IMR-90 (cell line): ENCODE measurements at regions not wholly inside any gene's neighbourhood (a gene's known extent, or its start where the extent isn't known, plus 50 kb on each side); places are given as distances from the start of the nearest gene placed in this dataset.

Experiments used
- ATAC-seq: fragments of 200-7000 bp; cut with Tn5 transposase; 2 replicates; pipeline ENCODE4 v1.9.1; 2020; ENCODE audit warnings: low read depth, mild to moderate bottlenecking, moderate library complexity
- BruUV-seq: library from RNA; stranded (reverse); fragments of 400-500 nt; replicated peaks from 2 replicates; lab custom pipeline; 2021; lab: Mats Ljungman, UMichigan
- CTCF ChIA-PET: fragments of 300-600 bp; formaldehyde crosslinking; extraction: SDS; loops from one replicate; lab custom pipeline; 2021; ENCODE audit warnings: antibody characterized with exemption; lab: Yijun Ruan, JAX
- POLR2A ChIA-PET: fragments of 300-600 bp; sonication (Branson Sonifier 250); formaldehyde crosslinking; loops from one replicate; lab custom pipeline; 2022; ENCODE audit warnings: antibody characterized with exemption; ENCODE audit not compliant: unreplicated experiment; lab: Charles Lee
- DNase-seq: peaks from one replicate; pipeline ENCODE4 v3.0.0; 2013
- H2AFZ ChIP-seq: replicated peaks from 2 replicates; pipeline ENCODE3; 2013; ENCODE audit warnings: low read length, mild to moderate bottlenecking; ENCODE audit not compliant: poor library complexity
- H2AK5ac ChIP-seq: 2 replicates; pipeline ENCODE4 v1.6.1; 2013; ENCODE audit warnings: low read depth, low read length, inconsistent platforms
- H2AK9ac ChIP-seq: replicated peaks from 2 replicates; pipeline ENCODE3; 2013; ENCODE audit warnings: mild to moderate bottlenecking, low read depth, low read length, moderate library complexity; ENCODE audit not compliant: poor library complexity
- H2BK120ac ChIP-seq: 2 replicates; pipeline ENCODE4 v1.6.1; 2013; ENCODE audit warnings: low read depth, low read length, inconsistent platforms
- H2BK15ac ChIP-seq: 3 replicates; pipeline ENCODE4 v1.6.1; 2013; ENCODE audit warnings: low read depth, low read length, inconsistent platforms
- H2BK20ac ChIP-seq: 2 replicates; pipeline ENCODE4 v1.6.1; 2013; ENCODE audit warnings: low read depth, mild to moderate bottlenecking, inconsistent platforms, low read length, moderate library complexity
- H2BK5ac ChIP-seq: 2 replicates; pipeline ENCODE4 v1.6.1; 2013; ENCODE audit warnings: mild to moderate bottlenecking, low read depth, low read length, inconsistent platforms; ENCODE audit not compliant: poor library complexity, severe bottlenecking
- H3K14ac ChIP-seq: replicated peaks from 2 replicates; pipeline ENCODE4 v1.6.1; 2013; ENCODE audit warnings: low read depth, low read length, inconsistent platforms
- H3K18ac ChIP-seq: 2 replicates; pipeline ENCODE4 v1.6.1; 2013; ENCODE audit warnings: low read depth, low read length, control low read depth
- H3K23ac ChIP-seq: 2 replicates; pipeline ENCODE4 v1.6.1; 2013; ENCODE audit warnings: low read depth, low read length, inconsistent platforms
- H3K27ac ChIP-seq: 2 replicates; pipeline ENCODE4 v1.5.1; 2013; ENCODE audit warnings: mild to moderate bottlenecking, control low read depth, low read length; ENCODE audit not compliant: insufficient read depth
- H3K27me3 ChIP-seq: 2 replicates; pipeline ENCODE4 v1.6.1; 2013; ENCODE audit warnings: low read length; ENCODE audit not compliant: control insufficient read depth, insufficient read depth
- H3K36me3 ChIP-seq: 2 replicates; pipeline ENCODE4 v1.6.1; 2013; ENCODE audit warnings: low read length, mixed read lengths; ENCODE audit not compliant: control insufficient read depth, insufficient read depth
- H3K4ac ChIP-seq: 2 replicates; pipeline ENCODE4 v1.6.1; 2013; ENCODE audit warnings: low read depth, low read length, inconsistent platforms
- H3K4me1 ChIP-seq: 2 replicates; pipeline ENCODE4 v1.6.1; 2013; ENCODE audit warnings: low read length, mixed read lengths; ENCODE audit not compliant: control insufficient read depth, insufficient read depth
- H3K4me2 ChIP-seq: 2 replicates; pipeline ENCODE4 v1.6.1; 2013; ENCODE audit warnings: low read depth, mild to moderate bottlenecking, control low read depth, low read length, moderate library complexity
- H3K4me3 ChIP-seq: 2 replicates; pipeline ENCODE4 v1.5.1; 2013; ENCODE audit warnings: low read depth, mild to moderate bottlenecking, control low read depth, low read length, moderate library complexity; ENCODE audit not compliant: insufficient read depth
- H3K56ac ChIP-seq: 2 replicates; pipeline ENCODE4 v1.6.1; 2013; ENCODE audit warnings: low read length, inconsistent platforms; ENCODE audit not compliant: insufficient read depth; ENCODE audit errors: extremely low read depth
- H3K79me1 ChIP-seq, 2 experiments: 2 replicates each; pipeline ENCODE4 v1.6.1; 2013; ENCODE audit warnings: low read length in 2 of 2, inconsistent platforms in 1 of 2, low read depth in 1 of 2
- H3K9ac ChIP-seq: 2 replicates; pipeline ENCODE4 v1.6.1; 2013; ENCODE audit warnings: low read depth, low read length, control low read depth
- H3K9me1 ChIP-seq: 2 replicates; pipeline ENCODE4 v1.6.1; 2013; ENCODE audit warnings: low read length, inconsistent platforms; ENCODE audit not compliant: insufficient read depth
- H3K9me3 ChIP-seq: 2 replicates; pipeline ENCODE4 v1.6.1; 2013; ENCODE audit warnings: low read length; ENCODE audit not compliant: control insufficient read depth, insufficient read depth
- H4K20me1 ChIP-seq: 2 replicates; pipeline ENCODE4 v1.6.1; 2013; ENCODE audit warnings: low read length, inconsistent platforms; ENCODE audit not compliant: insufficient read depth
- H4K5ac ChIP-seq: 2 replicates; pipeline ENCODE4 v1.6.1; 2013; ENCODE audit warnings: mild to moderate bottlenecking, low read depth, low read length, control low read depth
- H4K8ac ChIP-seq, 2 experiments: 2 replicates each; pipeline ENCODE4 v1.6.1; 2013; ENCODE audit warnings: low read depth in 2 of 2, low read length in 2 of 2, control low read depth in 1 of 2, inconsistent platforms in 1 of 2
- H4K91ac ChIP-seq: 2 replicates; pipeline ENCODE4 v1.6.1; 2013; ENCODE audit warnings: low read depth, low read length, inconsistent platforms; ENCODE audit not compliant: insufficient read depth
- CEBPB ChIP-seq: IDR thresholded peaks from 2 replicates; pipeline ENCODE4 v1.6.1; 2012; ENCODE audit warnings: low read depth, low read length, improper control_type of control experiment
- FOS ChIP-seq: fragments of 150-350 bp; IDR thresholded peaks from 2 replicates; pipeline ENCODE4 v1.6.1; 2016; ENCODE audit warnings: low read depth, low read length
- MAFK ChIP-seq: IDR thresholded peaks from 2 replicates; pipeline ENCODE4 v1.6.1; 2012; ENCODE audit warnings: low read depth, low read length, improper control_type of control experiment
- MAZ ChIP-seq: IDR thresholded peaks from 2 replicates; pipeline ENCODE4 v1.6.1; 2012; ENCODE audit warnings: low read depth, mild to moderate bottlenecking, low read length, improper control_type of control experiment, moderate library complexity, borderline replicate concordance
- MXI1 ChIP-seq: IDR thresholded peaks from 2 replicates; pipeline ENCODE4 v1.6.1; 2012; ENCODE audit warnings: low read depth, mild to moderate bottlenecking, low read length, moderate library complexity, borderline replicate concordance
- NFE2L2 ChIP-seq: fragments of 150-350 bp; IDR thresholded peaks from 2 replicates; pipeline ENCODE4 v1.6.1; 2016; ENCODE audit warnings: low read depth, mild to moderate bottlenecking, low read length
- POLR2A ChIP-seq: IDR thresholded peaks from 2 replicates; pipeline ENCODE4 v1.6.1; 2012; ENCODE audit warnings: mild to moderate bottlenecking, low read depth, low read length
- RAD21 ChIP-seq: IDR thresholded peaks from 2 replicates; pipeline ENCODE4 v1.6.1; 2012; ENCODE audit warnings: low read length, improper control_type of control experiment
- RCOR1 ChIP-seq: IDR thresholded peaks from 2 replicates; pipeline ENCODE4 v1.6.1; 2012; ENCODE audit warnings: mild to moderate bottlenecking, low read length, improper control_type of control experiment; ENCODE audit not compliant: insufficient replicate concordance
- RFX5 ChIP-seq: IDR thresholded peaks from 2 replicates; pipeline ENCODE4 v1.8.0; 2012; ENCODE audit warnings: low read depth, mild to moderate bottlenecking, low read length, moderate library complexity
- SMC3 ChIP-seq: fragments of 150-350 bp; IDR thresholded peaks from 2 replicates; pipeline ENCODE4 v1.6.1; 2016; ENCODE audit warnings: low read depth, mild to moderate bottlenecking, antibody characterized with exemption, low read length, moderate library complexity
- USF2 ChIP-seq: fragments of 150-350 bp; IDR thresholded peaks from 2 replicates; pipeline ENCODE4 v1.6.1; 2017; ENCODE audit warnings: mild to moderate bottlenecking, antibody characterized with exemption, low read length, low read depth
- WGBS, 2 experiments: methylation state at CpG; one replicate each; pipeline versions ENCODE4 v1.1.5 to v1.1.7; 2013; ENCODE audit warnings: missing lambda C conversion rate in 2 of 2; ENCODE audit not compliant: insufficient read length in 1 of 2; ENCODE audit errors: extremely low coverage in 2 of 2; 5-methylcytosine and 5-hydroxymethylcytosine counted together
- dilution Hi-C: fragments of 300-500 bp; cut with HindIII; formaldehyde crosslinking; loops from one replicate; pipeline ENCODE4 v1.14.3; 2018; ENCODE audit warnings: low sequenced_read_pairs; ENCODE audit not compliant: unreplicated experiment
- in situ Hi-C: fragments of 300-500 bp; cut with MboI; formaldehyde crosslinking; loops from 3 replicates; pipeline ENCODE4 v1.14.3; 2019; ENCODE audit warnings: low sequenced_read_pairs, inconsistent platforms, mixed read lengths
- intact Hi-C: fragments of 100-400 bp; cut with micrococcal nuclease; formaldehyde crosslinking; loops from 2 replicates; pipeline ENCODE4 v1.10.0; 2022

GRCh38 chr2:212938144-212938793, 213.1 kb downstream of the IKZF2 start:
- intact Hi-C loops = no loop called here
- Histone ChIP-seq H3K4ac (no peak overlapping the region), H4K20me1 (no peaks in the 10 kb centered on the region), H3K56ac (no peak overlapping the region), H3K4me2 (no peak overlapping the region), H3K9me3 (no peaks in the 10 kb centered on the region), H2BK15ac (no peak overlapping the region), H3K27ac (no peak overlapping the region), H3K14ac (no peak overlapping the region), H2AK5ac (no peak overlapping the region), H3K79me1 (no peaks in the 10 kb centered on the region), H4K8ac (no peak overlapping the region), H2AFZ (no peak overlapping the region), H3K36me3 (no peaks in the 10 kb centered on the region), H4K91ac (no peak overlapping the region), H3K4me1 (peaks cover 2% of the 10 kb centered on the region; the same call in 1 of the 2 replicates), H2AK9ac (no peak overlapping the region), H3K18ac (no peak overlapping the region), H3K9me1 (no peaks in the 10 kb centered on the region), H2BK20ac (no peak overlapping the region), H3K9ac (no peak overlapping the region), H3K27me3 (no peaks in the 10 kb centered on the region), H4K5ac (no peak overlapping the region), H3K4me3 (no peak overlapping the region), H2BK120ac (no peak overlapping the region), H3K23ac (no peak overlapping the region), H2BK5ac (no peak overlapping the region)
- ATAC-seq = no peak
- ChIA-PET POLR2A (no interaction called here), CTCF (interaction anchor here (1.4 kb wide), 1 partner anchor 13 kb away, joined by 4 read pairs; no protein-coding TSS in a partner anchor)
- in situ Hi-C loops = no loop called here
- DNase-seq = no peak
- no TSS peak for BruUV-seq
- no peak for TF ChIP-seq NFE2L2
- TF ChIP-seq RAD21 = no peak
- TF ChIP-seq RCOR1 = no peak
- TF ChIP-seq MAFK = no peak
- no peak for TF ChIP-seq RFX5
- TF ChIP-seq FOS = no peak
- no peak for TF ChIP-seq CEBPB
- TF ChIP-seq POLR2A = no peak
- TF ChIP-seq MXI1 = no peak
- no peak for TF ChIP-seq MAZ
- no peak for TF ChIP-seq USF2
- no peak for TF ChIP-seq SMC3
- dilution Hi-C loops = no loop called here
- no CpG with 5 or more reads among the region's 7 CpGs for WGBS, 2 experiments
